Fibroblast of gingiva (primary cell): ENCODE measurements at regions not wholly inside any gene's neighbourhood (a gene's known extent, or its start where the extent isn't known, plus 50 kb on each side); places are given as distances from the start of the nearest gene placed in this dataset.

Experiments
- DNase-seq: peaks from one replicate; pipeline ENCODE4 v3.0.0-alpha.2; 2011; ENCODE audit warnings: low read depth

- DNase-seq = no peak
These were observed 304.8 kb upstream of the TLE4 start for GRCh38 chr9:79266986-79267385.

DNA sequence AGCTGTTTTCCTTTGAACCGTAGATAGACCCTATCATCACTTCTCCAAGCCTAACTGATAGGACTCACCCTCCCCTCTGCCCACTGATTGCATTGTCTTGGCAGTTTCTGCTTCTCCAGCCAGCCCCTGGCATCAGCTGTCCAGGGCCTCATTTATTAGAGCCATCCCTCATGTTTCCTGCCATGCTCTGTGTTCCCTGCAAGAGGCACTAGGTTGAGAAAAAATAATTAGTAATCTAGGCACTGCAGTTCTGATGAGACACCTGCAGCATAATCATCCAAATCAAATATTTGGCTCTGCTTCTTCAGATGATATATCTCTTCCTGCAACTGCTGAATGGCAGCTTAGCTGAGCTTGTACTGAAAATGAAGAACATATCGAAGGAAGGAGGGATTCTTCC is 303.0 kb upstream of the TLE4 start:
- DNase-seq = no peak

DNA sequence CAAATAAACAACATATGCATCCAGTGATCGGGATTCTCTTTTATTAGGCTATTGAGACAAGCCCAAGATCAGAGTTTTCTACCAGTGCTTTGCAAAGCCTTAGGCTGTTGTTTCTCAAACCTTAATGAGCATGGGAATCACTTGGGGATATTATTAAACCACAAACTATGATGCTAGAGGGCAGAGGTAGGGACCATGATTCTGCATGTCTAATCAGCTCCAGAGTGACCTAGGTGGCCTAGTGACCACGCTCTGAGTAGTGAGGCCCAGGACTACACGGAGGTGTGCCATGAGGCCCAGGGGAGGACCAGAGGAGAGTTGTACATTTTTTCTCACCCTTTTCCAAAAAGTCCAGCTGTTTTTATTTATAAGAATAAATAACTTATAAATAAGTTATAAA is 298.5 kb upstream of the TLE4 start:
- DNase-seq = no peak

DNA sequence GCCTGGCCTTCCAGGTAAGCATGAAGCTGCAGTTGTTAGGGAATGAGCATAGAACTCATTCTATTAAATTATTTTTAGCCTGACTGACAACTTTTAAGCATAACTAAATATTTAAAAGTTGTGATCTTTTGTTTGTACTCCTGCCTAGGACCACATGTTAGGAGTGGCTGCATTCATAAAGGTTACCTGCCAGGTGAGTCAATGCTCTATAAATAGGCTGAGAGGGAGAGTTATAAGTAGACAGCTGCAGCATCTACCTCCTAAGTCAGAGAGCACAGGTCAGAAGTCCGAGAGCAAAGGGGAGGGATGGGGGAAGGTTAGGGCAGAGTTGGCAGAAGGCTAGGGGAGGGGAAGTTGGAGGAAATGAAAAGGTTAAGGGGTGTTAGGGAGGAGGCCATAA is 292.4 kb upstream of the TLE4 start:
- DNase-seq = no peak

DNA sequence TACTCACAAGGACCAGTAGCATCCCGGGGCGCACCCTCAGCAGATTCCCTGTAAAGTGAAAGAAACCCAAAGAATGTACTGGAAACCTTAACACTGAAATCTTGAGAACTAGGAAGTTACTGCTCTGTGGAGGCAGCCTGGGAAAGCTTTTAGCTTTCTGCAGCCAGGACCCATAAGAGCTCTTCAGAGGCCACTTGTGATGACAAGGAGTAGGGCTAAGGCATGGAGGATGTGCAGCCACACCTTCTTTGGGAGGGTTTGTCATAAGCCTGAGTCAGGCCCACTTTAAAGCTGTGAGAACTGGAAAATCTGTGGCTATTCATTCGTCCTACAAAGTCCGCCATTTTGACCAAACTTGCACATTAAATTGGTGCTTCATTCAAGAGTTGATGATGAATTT is 291.1 kb upstream of the TLE4 start:
- no peak for DNase-seq

DNA sequence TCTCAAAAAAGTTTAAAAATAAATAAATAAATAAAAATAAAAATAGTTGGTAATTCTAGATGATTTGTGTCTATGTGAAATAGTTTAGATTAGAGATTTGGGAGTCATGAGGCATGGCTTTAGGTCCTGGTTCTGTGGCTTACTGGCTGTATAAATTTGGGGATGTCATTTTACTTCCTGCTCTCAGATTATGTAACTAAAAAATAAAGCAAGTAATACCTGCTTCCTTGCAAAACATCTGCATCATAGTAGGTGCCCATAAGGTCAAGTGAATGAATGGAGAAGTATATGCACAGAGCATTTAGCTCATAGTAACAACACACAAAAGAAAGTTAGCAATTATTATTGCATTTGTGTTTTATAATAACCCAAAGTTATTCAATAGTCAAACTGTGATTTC is 287.7 kb upstream of the TLE4 start:
- DNase-seq = no peak

- DNase-seq = no peak
These were observed 284.6 kb upstream of the TLE4 start for GRCh38 chr9:79286992-79287707.

GRCh38 chr9:79287708-79288290 is 284.0 kb upstream of the TLE4 start:
- no peak for DNase-seq

DNA sequence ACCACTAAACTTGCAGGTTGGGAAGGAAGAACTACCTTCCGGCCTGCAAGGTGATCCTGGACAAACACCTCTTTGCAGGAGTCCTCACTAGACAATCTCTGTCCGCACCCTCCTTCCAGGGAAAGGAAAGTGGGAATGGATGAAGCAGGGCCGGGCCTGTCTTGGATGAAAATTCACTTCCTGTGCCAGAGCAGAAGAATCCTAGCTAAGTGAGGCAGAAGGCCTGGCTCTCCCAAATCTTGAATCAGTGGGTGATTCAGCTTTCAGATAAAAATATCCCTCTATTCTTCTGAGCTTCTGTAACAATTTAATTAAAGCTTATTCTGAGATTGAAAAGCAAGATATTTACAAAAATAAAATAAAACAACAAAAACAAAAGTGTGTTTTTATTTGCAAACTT is 281.9 kb upstream of the TLE4 start:
- DNase-seq = no peak

GRCh38 chr9:79292731-79293280 is 279.0 kb upstream of the TLE4 start:
- DNase-seq = no peak

- DNase-seq = no peak
These were observed 271.7 kb upstream of the TLE4 start for GRCh38 chr9:79300068-79300467.

GRCh38 chr9:79301085-79301484 is 270.7 kb upstream of the TLE4 start:
- DNase-seq = no peak

- DNase-seq = no peak
These were observed 270.0 kb upstream of the TLE4 start for GRCh38 chr9:79301551-79302391.

- no peak for DNase-seq
These were observed 269.2 kb upstream of the TLE4 start for GRCh38 chr9:79302569-79302968.

DNA sequence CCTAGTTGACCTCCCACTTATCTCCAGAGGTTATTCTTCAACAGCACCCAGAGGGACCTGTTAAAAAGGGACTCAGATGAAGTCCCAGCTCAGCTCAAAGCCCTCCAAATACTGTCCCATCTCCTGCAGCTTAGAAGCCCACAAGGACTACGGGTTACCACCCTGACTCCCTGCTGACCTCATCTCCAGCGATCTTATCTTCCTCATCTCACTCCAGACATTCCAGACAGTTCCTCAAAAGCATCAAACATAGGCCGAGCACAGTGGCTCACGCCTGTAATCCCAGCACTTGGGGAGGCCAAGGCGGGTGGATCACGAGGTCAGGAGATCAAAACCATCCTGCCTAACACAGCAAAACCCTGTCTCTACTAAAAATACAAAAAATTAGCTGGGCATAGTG is 263.8 kb upstream of the TLE4 start:
- no peak for DNase-seq

GRCh38 chr9:79312686-79313421 is 258.9 kb upstream of the TLE4 start:
- DNase-seq = no peak

GRCh38 chr9:79325501-79325900 is 246.3 kb upstream of the TLE4 start:
- DNase-seq = no peak

DNA sequence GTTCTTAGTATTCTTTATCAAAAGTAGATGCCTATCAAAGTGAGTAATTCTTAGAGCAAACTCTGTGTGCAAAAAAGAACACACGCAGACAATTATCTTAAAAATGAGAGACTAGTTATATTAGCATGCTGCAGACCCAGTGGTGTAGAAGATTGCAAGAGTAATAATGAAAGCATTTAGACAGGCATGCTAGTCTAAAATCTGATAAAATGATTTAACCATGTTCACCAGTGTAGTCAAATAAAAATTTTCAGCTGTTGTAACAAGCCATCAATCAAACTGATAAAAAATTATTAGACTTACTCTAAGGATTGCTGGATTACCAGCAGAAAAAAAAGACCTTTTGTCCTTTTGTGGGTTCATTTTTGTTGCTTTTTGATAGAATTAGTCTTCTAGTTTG is 241.9 kb upstream of the TLE4 start:
- DNase-seq = no peak

DNA sequence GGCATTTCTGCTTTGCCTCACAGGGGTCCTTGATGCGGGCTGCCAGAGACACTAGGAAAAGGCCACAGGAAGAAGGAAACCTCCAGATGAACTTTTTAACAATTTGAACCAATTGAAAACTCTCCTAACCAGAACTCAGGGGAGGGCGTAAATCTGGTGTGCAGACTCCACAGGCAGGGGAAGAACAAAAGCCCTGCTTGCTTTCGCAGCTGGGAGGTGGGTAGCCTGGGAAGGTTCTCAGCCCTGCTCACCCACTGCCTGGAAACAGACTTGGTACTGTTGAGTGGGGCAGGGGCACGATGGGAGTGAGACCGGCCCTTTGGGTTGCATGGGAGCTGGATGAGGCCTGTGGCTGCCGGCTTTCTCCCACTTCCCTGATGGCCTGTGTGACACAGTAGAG is 237.8 kb upstream of the TLE4 start:
- no peak for DNase-seq

DNA sequence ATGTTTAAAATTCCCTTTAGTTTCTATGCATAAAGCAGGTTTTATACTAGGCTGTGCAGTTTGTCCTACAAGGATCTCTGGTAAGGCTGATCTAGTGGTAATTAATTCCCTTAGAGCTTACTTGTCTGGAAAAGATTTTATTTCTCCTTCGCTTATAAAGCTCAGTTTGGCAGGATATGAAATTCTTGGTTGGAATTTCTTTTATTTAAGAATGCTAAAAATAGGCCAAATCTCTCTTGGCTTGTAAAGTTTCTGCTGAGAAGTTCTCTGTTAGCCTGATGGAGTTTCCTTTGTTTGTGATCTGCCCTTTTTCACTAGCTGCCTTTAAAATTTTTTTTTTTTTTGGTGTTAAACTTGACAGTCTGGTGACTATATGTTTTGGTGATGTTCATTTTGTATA is 237.1 kb upstream of the TLE4 start:
- DNase-seq = no peak

DNA sequence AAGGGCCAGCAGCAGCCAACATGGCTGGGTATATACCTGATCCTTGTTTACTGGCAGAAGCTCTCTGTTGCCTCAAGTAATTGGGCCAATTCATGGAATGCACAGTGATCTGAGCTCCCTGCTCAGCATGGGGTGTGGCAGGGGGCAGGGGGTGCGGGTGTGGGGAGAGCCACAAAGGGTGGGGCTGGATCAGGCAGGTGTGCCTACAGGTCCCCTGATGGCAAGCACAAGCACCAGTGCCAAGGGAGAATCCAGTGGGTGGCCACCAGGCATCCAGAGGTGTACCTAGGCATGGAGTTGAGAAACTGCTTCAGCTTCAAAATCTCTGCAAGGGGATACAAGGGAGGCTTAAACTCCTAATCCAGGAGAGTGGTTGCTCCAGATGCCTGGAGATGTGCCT is 235.8 kb upstream of the TLE4 start:
- no peak for DNase-seq

DNA sequence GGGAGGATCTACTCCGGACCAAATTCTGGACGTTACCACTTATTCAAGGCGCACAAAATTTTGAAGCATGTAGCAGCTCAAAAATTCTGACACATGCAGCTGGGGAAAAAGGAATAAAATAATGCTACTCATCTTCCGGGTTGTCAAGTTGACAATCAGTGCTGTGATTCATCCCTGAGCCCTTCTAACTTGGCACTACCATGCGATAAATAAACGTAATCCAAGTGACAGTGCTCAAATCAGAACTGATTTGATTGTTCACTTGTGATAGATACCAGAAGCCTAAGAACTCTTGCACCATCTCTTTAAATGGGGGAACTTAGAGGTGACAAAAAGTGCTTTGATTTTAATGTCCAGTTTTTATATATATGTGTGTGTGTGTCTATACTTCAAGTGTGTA is 230.2 kb upstream of the TLE4 start:
- no peak for DNase-seq
